GM12878 (cell line): ENCODE measurements at regions not wholly inside any gene's neighbourhood (a gene's known extent, or its start where the extent isn't known, plus 50 kb on each side); places are given as distances from the start of the nearest gene placed in this dataset.

Experiments
- ATAC-seq: fragments of 200-7000 bp; cut with Tn5 transposase; 3 replicates; pipeline ENCODE4 v1.9.1; 2020; ENCODE audit warnings: mild to moderate bottlenecking, moderate library complexity
- BruUV-seq: library from RNA; stranded (reverse); fragments of 400-500 nt; replicated peaks from 2 replicates; lab custom pipeline; 2021; lab: Mats Ljungman, UMichigan
- CTCF ChIA-PET: fragments of 300-600 bp; sonication (Branson Sonifier 250); formaldehyde crosslinking; extraction: SDS; loops from one replicate; lab custom pipeline; 2021; ENCODE audit warnings: inconsistent platforms; lab: Yijun Ruan, JAX
- POLR2A ChIA-PET: fragments of 350-600 bp; formaldehyde crosslinking; extraction: SDS; loops from one replicate; lab custom pipeline; 2021; ENCODE audit warnings: inconsistent platforms; lab: Charles Lee
- RAD21 ChIA-PET: fragments of 300-600 bp; sonication (Branson Sonifier 250); formaldehyde crosslinking; loops from one replicate; lab custom pipeline; 2023; ENCODE audit warnings: antibody characterized with exemption; ENCODE audit not compliant: unreplicated experiment; lab: Charles Lee
- SMC1A ChIA-PET: fragments of 300-600 bp; sonication (Branson Sonifier 250); formaldehyde crosslinking; loops from one replicate; lab custom pipeline; 2023; ENCODE audit not compliant: unreplicated experiment, uncharacterized antibody; lab: Charles Lee
- DNase-seq: peaks from one replicate; pipeline ENCODE4 v3.0.0-alpha.2; 2011; ENCODE audit warnings: low read depth, low spot score
- FAIRE-seq: peaks from 3 replicates; lab custom pipeline; 2011; peaks lifted over from hg19 to GRCh38; lab: Jason Lieb, UNC
- H2AFZ ChIP-seq: 2 replicates; pipeline ENCODE4 v1.6.0; 2011; ENCODE audit warnings: low read depth, low read length, control low read depth; ENCODE audit not compliant: control insufficient read depth
- H3K27ac ChIP-seq: 2 replicates; pipeline ENCODE4 v1.5.1; 2011; ENCODE audit warnings: control low read depth; ENCODE audit not compliant: control insufficient read depth, insufficient read depth
- H3K27me3 ChIP-seq, 2 experiments: replicated peaks in 1 of 2; 2 replicates each; pipeline versions ENCODE4 v1.6.0 to v1.6.1; 2011; ENCODE audit warnings: low read length in 1 of 2; ENCODE audit not compliant: control insufficient read depth in 2 of 2, insufficient read depth in 2 of 2
- H3K36me3 ChIP-seq, 2 experiments: 2 replicates each; pipeline ENCODE4 v1.5.1; 2011; ENCODE audit warnings: low read length in 1 of 2; ENCODE audit not compliant: control insufficient read depth in 2 of 2, insufficient read depth in 2 of 2
- H3K4me1 ChIP-seq: 2 replicates; pipeline ENCODE4 v1.6.1; 2011; ENCODE audit warnings: mild to moderate bottlenecking, low read length, moderate library complexity, mixed read lengths; ENCODE audit not compliant: control insufficient read depth, insufficient read depth
- H3K4me2 ChIP-seq: 2 replicates; pipeline ENCODE4 v1.6.0; 2011; ENCODE audit warnings: control low read depth; ENCODE audit not compliant: control insufficient read depth, insufficient read depth
- H3K4me3 ChIP-seq: fragments of 200-600 bp; sonication (generic); 2 replicates; pipeline ENCODE4 v1.5.1; 2016
- H3K79me2 ChIP-seq: 2 replicates; pipeline ENCODE4 v1.6.0; 2011; ENCODE audit warnings: low read length; ENCODE audit not compliant: control insufficient read depth, insufficient read depth
- H3K9ac ChIP-seq: 2 replicates; pipeline ENCODE4 v1.8.0; 2011; ENCODE audit warnings: low read length, control low read depth, mixed read lengths; ENCODE audit not compliant: control insufficient read depth, insufficient read depth
- H3K9me3 ChIP-seq: replicated peaks from 3 replicates; pipeline ENCODE4 v1.5.1; 2011; ENCODE audit warnings: mild to moderate bottlenecking, low read length; ENCODE audit not compliant: control insufficient read depth, insufficient read depth
- H4K20me1 ChIP-seq: 2 replicates; pipeline ENCODE4 v1.6.0; 2011; ENCODE audit not compliant: control insufficient read depth, insufficient read depth
- BCL11A ChIP-seq: IDR thresholded peaks from 2 replicates; pipeline ENCODE4 v1.6.1; 2011; ENCODE audit warnings: low read depth, low read length
- CBX5 ChIP-seq: sonication (generic); IDR thresholded peaks from 2 replicates; pipeline ENCODE4 v1.6.1; 2016; ENCODE audit warnings: low read depth, moderate library complexity, mild to moderate bottlenecking, inconsistent platforms
- E4F1 ChIP-seq: fragments of 450-650 bp; IDR thresholded peaks from 2 replicates; pipeline ENCODE4 v1.6.1; 2018; ENCODE audit warnings: borderline replicate concordance, mild to moderate bottlenecking; ENCODE audit not compliant: partially characterized antibody
- ETV6 ChIP-seq, 2 experiments: fragments of 450-650 bp in 1 of 2; IDR thresholded peaks in 1 of 2; conservative IDR thresholded peaks in 1 of 2; 2 replicates each; pipeline ENCODE4 v1.6.1; 2014; ENCODE audit warnings: antibody characterized with exemption in 1 of 2, borderline replicate concordance in 1 of 2, low read depth in 1 of 2, mild to moderate bottlenecking in 1 of 2, moderate library complexity in 1 of 2
- EZH2 ChIP-seq: IDR thresholded peaks from 2 replicates; pipeline ENCODE4 v1.6.1; 2012; ENCODE audit warnings: low read depth, mild to moderate bottlenecking, control low read depth, inconsistent platforms, low read length, borderline replicate concordance; ENCODE audit not compliant: control insufficient read depth
- IRF3 ChIP-seq: fragments of 450-650 bp; IDR thresholded peaks from 2 replicates; pipeline ENCODE4 v1.6.1; 2014; ENCODE audit warnings: mild to moderate bottlenecking
- MEF2B ChIP-seq: fragments of 450-650 bp; IDR thresholded peaks from 2 replicates; pipeline ENCODE4 v1.6.1; 2018; ENCODE audit warnings: mild to moderate bottlenecking, moderate library complexity; ENCODE audit not compliant: partially characterized antibody, poor library complexity, severe bottlenecking
- NFIC ChIP-seq: IDR thresholded peaks from 2 replicates; pipeline ENCODE4 v1.6.1; 2012; ENCODE audit warnings: low read depth, mild to moderate bottlenecking, inconsistent platforms, low read length, moderate library complexity
- PBX3 ChIP-seq: IDR thresholded peaks from 2 replicates; pipeline ENCODE4 v1.6.1; 2011; ENCODE audit warnings: mild to moderate bottlenecking, low read depth, low read length, moderate library complexity; ENCODE audit not compliant: insufficient replicate concordance
- RAD21 ChIP-seq: IDR thresholded peaks from 2 replicates; pipeline ENCODE4 v1.6.1; 2011; ENCODE audit warnings: mild to moderate bottlenecking, low read depth, low read length, moderate library complexity; ENCODE audit not compliant: insufficient read depth
- SIN3A ChIP-seq: IDR thresholded peaks from 2 replicates; pipeline ENCODE4 v1.6.1; 2012; ENCODE audit warnings: low read depth, low read length, improper control_type of control experiment
- SKIL ChIP-seq: fragments of 450-650 bp; IDR thresholded peaks from 2 replicates; pipeline ENCODE4 v1.6.1; 2017; ENCODE audit warnings: mild to moderate bottlenecking, low read depth, inconsistent platforms; ENCODE audit not compliant: poor library complexity, severe bottlenecking
- SMARCA5 ChIP-seq: fragments of 450-650 bp; IDR thresholded peaks from 2 replicates; pipeline ENCODE4 v1.6.1; 2017; ENCODE audit warnings: mild to moderate bottlenecking
- TARDBP ChIP-seq: IDR thresholded peaks from 2 replicates; pipeline ENCODE4 v1.6.1; 2016; ENCODE audit warnings: borderline replicate concordance
- YY1 ChIP-seq: IDR thresholded peaks from 2 replicates; pipeline ENCODE4 v1.6.1; 2011; ENCODE audit warnings: low read depth, mild to moderate bottlenecking, low read length
- ZBED1 ChIP-seq: IDR thresholded peaks from 2 replicates; pipeline ENCODE4 v1.6.1; 2016; ENCODE audit warnings: borderline replicate concordance
- ZNF207 ChIP-seq: fragments of 450-650 bp; IDR thresholded peaks from 2 replicates; pipeline ENCODE4 v1.6.1; 2014; ENCODE audit warnings: antibody characterized with exemption, mild to moderate bottlenecking, borderline replicate concordance
- WGBS: methylation state at CpG from one replicate; pipeline ENCODE4 v1.1.6; 2016; ENCODE audit warnings: low lambda C conversion rate; ENCODE audit not compliant: insufficient replicate concordance, insufficient coverage; ENCODE audit errors: missing lambda C conversion rate; 5-methylcytosine and 5-hydroxymethylcytosine counted together
- in situ Hi-C: fragments of 300-500 bp; cut with MboI; formaldehyde crosslinking; loops from 9 replicates; pipeline ENCODE4 v1.14.3; 2018; ENCODE audit warnings: mixed read lengths
- intact Hi-C: fragments of 100-400 bp; cut with micrococcal nuclease; formaldehyde crosslinking; loops from one replicate; pipeline ENCODE4 v1.14.2; 2022; ENCODE audit not compliant: unreplicated experiment

- ATAC-seq (no peak), DNase-seq (no peak), FAIRE-seq (no peak)
- WGBS, result 32% methylated on average over 7 of the region's 7 CpGs
- Histone ChIP-seq H3K4me2 (no peak overlapping the region), H3K9me3 (no peaks in the 10 kb centered on the region), H4K20me1 (no peaks in the 10 kb centered on the region), H3K9ac (no peak overlapping the region), H3K4me1 (no peaks in the 10 kb centered on the region), H3K27me3 (no peaks in the 10 kb centered on the region), H3K4me3 (no peak overlapping the region), H3K79me2 (no peaks in the 10 kb centered on the region), H2AFZ (no peak overlapping the region), H3K36me3 (no peaks in the 10 kb centered on the region), H3K27ac (no peak overlapping the region)
- in situ Hi-C loops (no loop called here), intact Hi-C loops (no loop called here)
- ChIA-PET POLR2A (no interaction called here), RAD21 (no interaction called here), SMC1A (no interaction called here), CTCF (no interaction called here)
- BruUV-seq, result no TSS peak
- TF ChIP-seq CBX5, result no peak
- no peak for TF ChIP-seq EZH2
- TF ChIP-seq MEF2B, result no peak
- no peak for TF ChIP-seq TARDBP
- TF ChIP-seq ZBED1, result no peak
- no peak for TF ChIP-seq IRF3
- TF ChIP-seq BCL11A, result no peak
- no peak for TF ChIP-seq YY1
- TF ChIP-seq SKIL, result no peak
- no peak for TF ChIP-seq SIN3A
- TF ChIP-seq ETV6 (conservative IDR thresholded peaks at IDR 0.05 in 1 of 2, IDR thresholded peaks at IDR 0.05 in 1 of 2; ENCODE audit: borderline replicate concordance in 1 of 2, low read depth in 1 of 2), result no peak
- TF ChIP-seq NFIC, result no peak
- TF ChIP-seq ZNF207, result no peak
- TF ChIP-seq SMARCA5, result no peak
- no peak for TF ChIP-seq E4F1
- TF ChIP-seq RAD21, result no peak
- TF ChIP-seq PBX3, result no peak
Measured at GRCh38 chr7:153297141-153297540, 537.6 kb downstream of the ACTR3B start.
